Nephron progenitor cell (in vitro differentiated cells): ENCODE measurements at regions not wholly inside any gene's neighbourhood (a gene's known extent, or its start where the extent isn't known, plus 50 kb on each side); places are given as distances from the start of the nearest gene placed in this dataset.
"Not testable (repeated sequence)": the region's sequence is repeated elsewhere in the genome, so short reads cannot be mapped to it uniquely, and the experiment has no call there.

Source experiments
- DNase-seq: peaks from one replicate; pipeline ENCODE4 v3.0.0; 2021
- H3K27ac Mint-ChIP-seq: 2 replicates; pipeline ENCODE4 v1.8.0; 2021; ENCODE audit warnings: mild to moderate bottlenecking, moderate library complexity, mixed read lengths
- H3K27me3 Mint-ChIP-seq: 2 replicates; pipeline ENCODE4 v1.8.0; 2021; ENCODE audit warnings: mild to moderate bottlenecking, low read depth, mixed read lengths; ENCODE audit not compliant: poor library complexity
- H3K36me3 Mint-ChIP-seq: 2 replicates; pipeline ENCODE4 v1.8.0; 2021; ENCODE audit warnings: low read depth, mixed read lengths
- H3K4me1 Mint-ChIP-seq: 2 replicates; pipeline ENCODE4 v1.8.0; 2021; ENCODE audit warnings: mixed read lengths
- H3K4me3 Mint-ChIP-seq: 2 replicates; pipeline ENCODE4 v1.8.0; 2021; ENCODE audit warnings: mild to moderate bottlenecking, moderate library complexity, mixed read lengths
- H3K9me3 Mint-ChIP-seq: 2 replicates; pipeline ENCODE4 v1.8.0; 2021; ENCODE audit warnings: mild to moderate bottlenecking, moderate library complexity, mixed read lengths
- TF ChIP-seq, protein P1 (sequence below): fragments of 200-600 bp; sonication (generic); IDR thresholded peaks from 2 replicates; pipeline ENCODE4 v1.5.0; 2021; ENCODE audit warnings: antibody characterized with exemption

DNA sequence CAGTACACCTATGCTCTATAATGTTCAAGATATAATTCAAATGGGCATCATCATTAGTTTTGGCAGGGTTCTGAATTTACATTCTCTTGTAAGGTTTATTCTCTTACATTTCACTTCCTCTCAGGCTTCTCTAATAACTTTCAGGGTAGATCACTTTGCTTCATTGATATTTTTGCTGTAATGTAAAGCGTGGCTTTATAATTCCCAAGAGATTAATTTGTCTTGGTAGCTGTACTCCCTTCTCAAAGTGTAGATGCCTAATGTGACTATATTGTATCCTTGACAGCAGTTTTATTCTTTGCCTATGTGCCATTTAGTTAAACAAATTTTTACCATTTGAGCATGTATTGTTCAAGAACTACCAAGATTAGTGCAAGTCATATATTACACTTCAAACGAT, 889.1 kb downstream of the TAF11L14 start:
- DNase-seq, result no peak
- TF ChIP-seq, protein P1, sequence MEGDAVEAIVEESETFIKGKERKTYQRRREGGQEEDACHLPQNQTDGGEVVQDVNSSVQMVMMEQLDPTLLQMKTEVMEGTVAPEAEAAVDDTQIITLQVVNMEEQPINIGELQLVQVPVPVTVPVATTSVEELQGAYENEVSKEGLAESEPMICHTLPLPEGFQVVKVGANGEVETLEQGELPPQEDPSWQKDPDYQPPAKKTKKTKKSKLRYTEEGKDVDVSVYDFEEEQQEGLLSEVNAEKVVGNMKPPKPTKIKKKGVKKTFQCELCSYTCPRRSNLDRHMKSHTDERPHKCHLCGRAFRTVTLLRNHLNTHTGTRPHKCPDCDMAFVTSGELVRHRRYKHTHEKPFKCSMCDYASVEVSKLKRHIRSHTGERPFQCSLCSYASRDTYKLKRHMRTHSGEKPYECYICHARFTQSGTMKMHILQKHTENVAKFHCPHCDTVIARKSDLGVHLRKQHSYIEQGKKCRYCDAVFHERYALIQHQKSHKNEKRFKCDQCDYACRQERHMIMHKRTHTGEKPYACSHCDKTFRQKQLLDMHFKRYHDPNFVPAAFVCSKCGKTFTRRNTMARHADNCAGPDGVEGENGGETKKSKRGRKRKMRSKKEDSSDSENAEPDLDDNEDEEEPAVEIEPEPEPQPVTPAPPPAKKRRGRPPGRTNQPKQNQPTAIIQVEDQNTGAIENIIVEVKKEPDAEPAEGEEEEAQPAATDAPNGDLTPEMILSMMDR, result no peak
- H3K36me3 Mint-ChIP-seq, result no peaks in the 10 kb centered on the region
- H3K4me3 Mint-ChIP-seq, result no peak overlapping the region
- H3K4me1 Mint-ChIP-seq, result no peaks in the 10 kb centered on the region
- H3K27me3 Mint-ChIP-seq, result no peaks in the 10 kb centered on the region
- H3K27ac Mint-ChIP-seq, result no peak overlapping the region
- H3K9me3 Mint-ChIP-seq, result peaks cover 10% of the 10 kb centered on the region

DNA sequence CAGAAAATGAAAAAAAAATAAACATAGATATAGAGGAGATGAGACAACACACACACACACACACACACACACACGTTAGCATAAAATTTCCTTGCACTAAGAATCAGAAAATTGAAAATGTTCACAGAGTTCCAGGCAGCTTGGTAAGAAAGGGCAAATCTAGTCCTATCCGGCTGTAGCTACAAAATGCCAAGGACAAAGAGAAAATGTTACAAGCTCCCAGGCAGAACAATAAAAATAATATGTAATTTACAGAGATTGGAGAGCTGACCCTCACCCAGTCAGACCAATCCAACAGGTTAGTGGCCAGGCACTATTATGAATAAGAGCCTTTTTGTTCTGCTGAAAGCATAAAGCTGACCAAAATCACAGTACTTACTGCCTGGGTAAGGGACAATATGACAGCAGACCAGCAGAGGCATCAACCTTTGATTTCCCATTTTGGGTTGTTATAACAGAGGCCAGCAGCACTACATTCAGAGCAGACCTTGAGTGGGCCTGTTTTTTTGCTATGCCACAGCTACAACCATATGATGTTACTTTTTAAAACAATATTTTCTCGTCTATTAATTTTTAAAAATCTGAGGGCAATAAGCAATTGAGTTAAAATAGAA, 892.6 kb downstream of the TAF11L14 start:
- no peak overlapping the region for H3K4me3 Mint-ChIP-seq
- no peak for DNase-seq
- TF ChIP-seq, protein P1, result no peak
- H3K27ac Mint-ChIP-seq, result no peak overlapping the region
- no peaks in the 10 kb centered on the region for H3K27me3 Mint-ChIP-seq
- no peaks in the 10 kb centered on the region for H3K4me1 Mint-ChIP-seq
- H3K36me3 Mint-ChIP-seq, result no peaks in the 10 kb centered on the region
- no peaks in the 10 kb centered on the region for H3K9me3 Mint-ChIP-seq

DNA sequence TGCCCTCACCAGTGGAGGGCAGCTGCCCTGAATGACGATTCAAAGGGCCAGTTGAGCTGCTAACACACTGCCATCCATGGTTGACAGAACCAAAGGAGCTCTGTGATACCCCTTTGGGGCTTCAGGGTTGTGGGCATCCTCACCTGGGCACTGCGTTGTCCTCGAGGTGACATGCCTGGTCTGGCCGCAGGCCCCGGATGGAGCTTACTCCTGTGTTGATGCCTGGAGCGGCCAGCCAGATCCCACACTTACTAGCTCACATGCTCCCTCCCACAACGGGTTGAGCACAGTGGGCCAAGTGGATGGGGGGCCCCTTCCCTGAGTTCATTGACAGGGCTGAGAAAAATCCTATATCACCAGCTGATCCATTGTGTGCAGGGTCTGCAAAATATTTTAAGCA, 898.9 kb downstream of the TAF11L14 start:
- Mint-ChIP-seq H3K27ac (no peak overlapping the region), H3K4me3 (no peak overlapping the region), H3K4me1 (no peaks in the 10 kb centered on the region), H3K36me3 (no peaks in the 10 kb centered on the region), H3K27me3 (no peaks in the 10 kb centered on the region), H3K9me3 (no peaks in the 10 kb centered on the region)
- DNase-seq, result no peak
- TF ChIP-seq, protein P1, result no peak

DNA sequence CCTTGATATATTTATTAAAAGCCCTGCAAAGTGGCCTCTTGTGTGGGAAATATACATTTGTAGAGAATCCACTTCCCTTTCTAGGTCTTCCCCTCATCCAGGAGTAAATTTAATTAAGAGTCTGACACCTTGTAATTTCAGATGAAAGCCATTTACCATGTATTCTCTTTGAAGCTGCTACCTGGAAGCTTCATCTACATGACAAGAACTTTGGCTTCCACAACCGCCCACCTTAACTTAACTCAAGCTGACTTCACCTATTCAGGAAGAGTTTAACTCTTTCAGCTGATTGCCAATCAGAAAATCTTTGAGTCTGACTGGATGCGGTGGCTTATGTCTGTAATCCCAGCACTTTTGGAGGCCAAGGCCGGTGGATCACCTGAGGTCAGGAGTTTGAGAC, 899.9 kb downstream of the TAF11L14 start:
- DNase-seq, result no peak
- H3K27me3 Mint-ChIP-seq, result no peaks in the 10 kb centered on the region
- H3K4me3 Mint-ChIP-seq, result no peak overlapping the region
- no peaks in the 10 kb centered on the region for H3K4me1 Mint-ChIP-seq
- TF ChIP-seq, protein P1, result no peak
- H3K27ac Mint-ChIP-seq, result no peak overlapping the region
- H3K9me3 Mint-ChIP-seq, result no peaks in the 10 kb centered on the region
- no peaks in the 10 kb centered on the region for H3K36me3 Mint-ChIP-seq

DNA sequence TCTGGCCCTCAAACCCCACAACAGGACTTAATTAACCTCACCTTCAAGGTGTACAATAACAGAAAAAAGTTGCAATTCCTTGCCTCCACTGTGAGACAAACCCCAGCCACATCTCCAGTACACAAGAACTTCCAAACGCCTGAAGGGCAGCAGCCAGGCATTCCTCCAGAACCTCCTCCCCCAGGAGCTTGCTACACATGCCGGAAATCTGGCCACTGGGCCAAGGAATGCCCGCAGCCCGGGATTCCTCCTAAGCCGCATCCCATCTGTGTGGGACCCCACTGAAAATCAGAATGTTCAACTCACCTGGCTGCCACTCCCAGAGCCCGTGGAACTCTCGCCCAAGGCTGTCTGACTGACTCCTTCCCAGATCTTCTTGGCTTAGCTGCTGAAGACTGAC, 901.5 kb downstream of the TAF11L14 start:
- H3K27ac Mint-ChIP-seq, DNase-seq, H3K4me1 Mint-ChIP-seq, H3K9me3 Mint-ChIP-seq, H3K36me3 Mint-ChIP-seq, H3K4me3 Mint-ChIP-seq, H3K27me3 Mint-ChIP-seq: not testable (repeated sequence)

DNA sequence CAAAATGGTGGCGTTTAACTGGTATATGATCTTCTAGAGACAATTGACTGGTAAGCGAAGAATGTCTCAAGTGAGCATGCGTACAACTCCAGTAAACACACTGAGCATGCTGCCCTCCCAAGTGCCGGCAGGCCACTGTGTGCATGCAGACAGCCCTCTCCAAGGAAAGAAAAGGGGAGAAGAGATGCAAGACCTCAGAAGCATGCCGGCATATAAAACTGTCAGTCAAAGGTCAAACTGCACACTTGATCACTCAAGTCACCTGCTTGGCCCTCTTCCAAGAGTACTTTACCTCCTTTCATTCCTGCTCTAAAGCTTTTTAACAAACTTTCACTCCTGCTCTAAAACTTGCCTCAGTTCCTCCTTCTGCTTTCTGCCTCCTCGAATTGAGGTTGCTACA, 910.2 kb downstream of the TAF11L14 start:
- Mint-ChIP-seq H3K27ac (no peak overlapping the region), H3K4me3 (no peak overlapping the region), H3K27me3 (no peaks in the 10 kb centered on the region), H3K4me1 (peaks cover 13% of the 10 kb centered on the region), H3K9me3 (peaks cover 12% of the 10 kb centered on the region), H3K36me3 (no peaks in the 10 kb centered on the region)
- TF ChIP-seq, protein P1, result no peak
- DNase-seq, result no peak
